ENCODE measurements at regions not wholly inside any gene's neighbourhood (a gene's known extent, or its start where the extent isn't known, plus 50 kb on each side); places are given as distances from the start of the nearest gene placed in this dataset.

- Histone ChIP-seq H3F3A (ENCODE audit: control insufficient read depth, insufficient read depth) (no peaks in the 10 kb centered on the region), H3K27me3 (ENCODE audit: control insufficient read depth, low read length) (no peaks in the 10 kb centered on the region), H3K9me2 (replicated peaks; ENCODE audit: control insufficient read depth, low read length) (no peaks in the 10 kb centered on the region), H3K27ac (ENCODE audit: low read depth, low read length) (no peak overlapping the region), H3K4me2 (ENCODE audit: low read length) (no peak overlapping the region), H4K20me1 (ENCODE audit: control insufficient read depth, insufficient read depth, low read depth, low read length) (no peaks in the 10 kb centered on the region), H3K4me1 (ENCODE audit: control insufficient read depth, low read length) (no peaks in the 10 kb centered on the region), H3K4me3 (ENCODE audit: low read length) (no peak overlapping the region), H3K79me2 (ENCODE audit: control insufficient read depth, low read length) (no peaks in the 10 kb centered on the region), H3K36me3 (ENCODE audit: control insufficient read depth, low read length) (no peaks in the 10 kb centered on the region), H3K9me3 (ENCODE audit: control insufficient read depth, insufficient read depth, low read length) (no peaks in the 10 kb centered on the region; the same call in 1 of the 2 replicates)
- TF ChIP-seq EZH2phosphoT487 (IDR thresholded peaks at IDR 0.05; ENCODE audit: borderline replicate concordance, low read length) (no peak), CTCF (IDR thresholded peaks at IDR 0.05; ENCODE audit: low read depth, low read length, poor library complexity, severe bottlenecking) (no peak)
Measured at GRCh38 chr15:96276438-96277210, 53.9 kb upstream of the NR2F2 start.

Data from DOHH2 (cell line).